RWPE1 (cell line): ENCODE measurements at regions not wholly inside any gene's neighbourhood (a gene's known extent, or its start where the extent isn't known, plus 50 kb on each side); places are given as distances from the start of the nearest gene placed in this dataset.
A peak's percentile ranks its signal among the peaks of the same experiment; 100 is the strongest.

ENCODE experiments used
- CTCF ChIA-PET: fragments of 350-600 bp; sonication (Branson Sonifier 250); formaldehyde crosslinking; extraction: SDS; loops from one replicate; lab custom pipeline; 2021; lab: Yijun Ruan, JAX
- POLR2A ChIA-PET: fragments of 400-600 bp; formaldehyde crosslinking; extraction: SDS; loops from one replicate; lab custom pipeline; 2020; ENCODE audit warnings: antibody characterized with exemption; ENCODE audit not compliant: low non-redundant PET; lab: Yijun Ruan, JAX
- DNase-seq: peaks from one replicate; pipeline ENCODE4 v3.0.0; 2012; ENCODE audit warnings: low spot score
- H3K27ac ChIP-seq: fragments of 450-650 bp; 2 replicates; pipeline ENCODE4 v1.5.1; 2017
- CTCF ChIP-seq: fragments of 450-650 bp; conservative IDR thresholded peaks from 2 replicates; pipeline ENCODE4 v1.5.1; 2017; ENCODE audit warnings: low read depth, mild to moderate bottlenecking

DNA sequence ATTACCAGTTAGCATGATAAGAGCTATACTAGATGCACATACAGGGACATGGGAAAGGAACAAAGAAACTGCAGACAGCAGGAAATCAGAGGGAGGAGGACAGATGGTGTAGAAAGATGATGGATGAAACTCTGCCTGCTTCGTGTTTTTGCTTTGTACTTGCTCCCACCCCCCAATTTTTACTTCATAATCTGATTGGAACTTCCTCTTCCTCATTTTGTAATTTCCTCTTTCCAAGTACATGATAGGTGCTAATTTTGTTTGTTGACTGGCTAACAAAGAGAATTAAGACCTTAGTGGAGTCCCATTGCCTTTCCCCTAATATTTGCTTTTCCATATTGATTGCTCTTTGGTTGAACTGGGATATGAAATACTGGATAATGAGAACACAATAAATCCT, 76.0 kb upstream of the PELI1 start:
- no peak overlapping the region for H3K27ac ChIP-seq
- no peak for DNase-seq
- CTCF ChIA-PET: interaction anchor here (0.7 kb wide), 1 partner anchor 67 kb away, joined by 3 read pairs; no protein-coding TSS in a partner anchor
- POLR2A ChIA-PET: no interaction called here
- TF ChIP-seq CTCF: no peak

DNA sequence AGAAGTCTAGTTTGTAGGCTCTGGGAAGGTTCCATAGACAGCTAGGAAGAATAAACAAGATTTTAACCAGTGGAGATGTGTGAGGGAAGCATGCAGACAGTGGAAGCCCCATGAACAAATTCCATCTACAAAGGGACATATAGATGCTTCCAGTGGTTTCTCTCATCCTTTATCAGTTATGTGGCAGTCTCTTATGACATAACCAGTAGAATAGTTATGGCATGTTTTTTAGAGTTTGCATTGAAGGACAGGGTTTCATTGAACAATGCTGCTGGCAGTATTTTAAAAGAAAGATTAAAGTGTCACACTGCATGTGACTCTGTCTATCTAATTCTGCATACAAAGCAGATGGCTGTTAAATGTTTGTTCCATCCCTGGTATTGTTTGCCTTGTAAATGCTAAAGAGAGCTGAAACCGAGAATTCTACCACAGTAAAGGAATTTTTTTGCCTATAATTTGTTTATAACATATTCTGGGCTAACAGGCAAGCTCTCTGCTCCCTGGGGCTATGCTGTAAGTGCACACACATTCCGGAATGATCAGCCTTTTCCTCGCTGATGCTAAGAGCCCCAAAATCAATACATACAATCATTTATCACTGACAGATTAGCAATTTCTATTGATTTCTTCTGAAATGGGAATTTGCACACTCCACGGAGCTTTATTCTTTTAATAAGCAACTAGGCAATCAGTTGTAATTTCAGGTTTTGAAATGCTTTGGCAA, 76.8 kb upstream of the PELI1 start:
- TF ChIP-seq CTCF: no peak
- DNase-seq: no peak
- no peak overlapping the region for H3K27ac ChIP-seq
- CTCF ChIA-PET: no interaction called here
- POLR2A ChIA-PET: no interaction called here

DNA sequence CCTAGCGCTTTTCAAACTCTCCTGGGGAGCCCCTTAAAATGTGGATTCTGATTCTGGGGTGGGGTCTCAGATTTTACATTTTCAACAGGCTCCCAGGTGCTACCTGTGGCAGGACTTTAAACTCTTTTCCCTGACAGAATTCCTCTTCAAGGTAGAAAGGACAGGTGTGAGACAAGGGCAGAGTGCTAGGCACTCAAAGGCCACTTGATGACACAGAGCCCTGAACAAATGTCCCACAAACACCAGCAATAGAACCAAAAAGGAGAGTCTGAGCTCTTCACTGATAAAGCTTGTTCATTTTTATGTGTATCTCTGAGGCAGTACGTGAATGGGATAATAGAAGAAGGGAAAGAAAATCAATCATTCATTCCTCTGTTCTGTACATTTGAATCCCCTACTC, 77.7 kb upstream of the PELI1 start:
- H3K27ac ChIP-seq: no peak overlapping the region
- no peak for TF ChIP-seq CTCF
- DNase-seq: no peak
- POLR2A ChIA-PET: no interaction called here
- CTCF ChIA-PET: no interaction called here

DNA sequence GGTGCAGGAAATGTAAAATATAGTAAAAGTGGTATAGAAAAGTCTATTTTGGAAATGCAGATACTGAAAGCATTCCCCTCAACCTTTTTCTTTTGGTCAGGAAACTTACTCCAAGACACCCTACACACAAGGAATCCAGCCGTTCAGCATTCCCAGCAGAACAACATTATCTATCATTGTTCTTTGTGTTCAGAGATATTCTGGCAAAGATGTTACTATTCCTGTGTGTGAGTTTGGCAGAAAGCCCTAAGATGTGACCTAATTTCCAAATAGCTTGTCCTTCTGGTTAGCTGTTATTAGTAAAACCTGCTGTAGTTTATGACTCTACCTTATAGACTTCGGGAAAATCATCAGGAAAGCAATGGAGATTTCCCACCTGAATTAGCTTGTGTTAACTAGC, 78.1 kb upstream of the PELI1 start:
- ChIA-PET CTCF (interaction anchor here (0.6 kb wide), 1 partner anchor 315 kb away, joined by 3 read pairs; no protein-coding TSS in a partner anchor), POLR2A (no interaction called here)
- TF ChIP-seq CTCF: no peak
- H3K27ac ChIP-seq: no peak overlapping the region
- DNase-seq: no peak

DNA sequence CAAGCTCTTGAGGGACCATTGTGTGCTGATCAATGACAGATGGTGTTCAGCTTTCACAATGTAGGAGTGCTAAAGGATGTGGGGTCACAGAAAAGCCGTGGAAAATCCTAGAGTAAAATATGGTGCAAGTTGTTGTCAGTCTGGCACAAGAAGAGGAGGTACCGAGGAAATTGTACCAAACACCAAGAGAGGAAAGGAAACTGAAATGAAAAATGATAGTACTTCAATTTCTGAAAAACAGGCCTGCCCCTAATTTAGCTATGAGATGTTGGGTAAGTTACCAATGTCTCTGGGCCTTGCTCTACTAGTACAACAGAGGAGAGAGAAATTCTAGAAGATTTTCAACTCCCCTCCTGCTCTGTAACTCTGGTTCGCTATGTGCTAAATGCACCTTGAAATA, 78.8 kb upstream of the PELI1 start:
- no peak overlapping the region for H3K27ac ChIP-seq
- POLR2A ChIA-PET: interaction anchor here (0.6 kb wide), 1 partner anchor 89 kb away, joined by 3 read pairs; no protein-coding TSS in a partner anchor
- no peak for DNase-seq
- CTCF ChIA-PET: interaction anchor here (0.6 kb wide), 1 partner anchor 316 kb away, joined by 3 read pairs; no protein-coding TSS in a partner anchor
- no peak for TF ChIP-seq CTCF

DNA sequence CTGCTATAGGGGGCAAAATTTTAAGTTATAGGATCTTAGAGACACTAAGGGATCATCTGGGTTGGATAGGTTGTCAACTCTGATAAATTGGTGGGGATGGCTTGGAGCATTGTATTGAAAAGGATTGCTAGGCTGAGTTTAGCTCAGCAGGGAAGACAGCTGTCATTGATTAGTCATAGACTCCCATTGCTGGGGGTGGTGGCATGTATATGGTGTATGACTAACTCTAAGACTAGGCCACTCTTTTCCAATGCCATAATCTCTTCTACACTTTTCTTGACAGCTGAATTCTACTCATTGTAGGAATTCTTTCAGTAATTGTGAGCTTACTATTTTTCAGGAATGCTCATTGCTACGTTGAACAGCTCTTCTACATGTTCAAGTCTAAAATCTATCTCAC, 81.3 kb upstream of the PELI1 start:
- H3K27ac ChIP-seq: no peak overlapping the region
- ChIA-PET POLR2A (interaction anchor here (0.6 kb wide), 1 partner anchor 983 kb away, joined by 5 read pairs; no protein-coding TSS in a partner anchor), CTCF (interaction anchor here (0.6 to 1.0 kb wide), 2 partner anchors 11 to 228 kb away, joined by 4 read pairs; no protein-coding TSS in a partner anchor)
- peak; percentile 54 for DNase-seq
- TF ChIP-seq CTCF: no peak
